ENCODE measurements at regions not wholly inside any gene's neighbourhood (a gene's known extent, or its start where the extent isn't known, plus 50 kb on each side); places are given as distances from the start of the nearest gene placed in this dataset.

DNA sequence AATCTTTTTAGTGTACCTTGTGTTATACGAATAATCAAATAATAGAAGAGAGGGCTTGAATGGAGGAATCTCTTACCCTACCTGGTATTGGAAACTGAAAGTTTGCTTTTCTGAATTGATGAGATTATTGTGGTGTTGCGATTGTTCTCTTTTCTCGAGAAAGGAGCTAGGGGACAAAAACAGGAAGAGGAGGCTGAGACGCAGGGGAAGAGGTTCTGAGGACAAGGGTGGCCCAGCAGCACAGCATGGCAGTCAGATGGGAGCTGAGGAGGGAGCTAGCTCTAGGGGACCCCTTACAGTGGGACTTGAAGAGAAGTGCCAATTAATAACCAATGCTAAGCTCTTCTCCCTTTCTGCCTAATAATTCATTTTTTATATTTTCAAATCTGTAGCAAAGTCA lies 183.3 kb upstream of the DMAC1 start:
- TF ChIP-seq, protein P1, sequence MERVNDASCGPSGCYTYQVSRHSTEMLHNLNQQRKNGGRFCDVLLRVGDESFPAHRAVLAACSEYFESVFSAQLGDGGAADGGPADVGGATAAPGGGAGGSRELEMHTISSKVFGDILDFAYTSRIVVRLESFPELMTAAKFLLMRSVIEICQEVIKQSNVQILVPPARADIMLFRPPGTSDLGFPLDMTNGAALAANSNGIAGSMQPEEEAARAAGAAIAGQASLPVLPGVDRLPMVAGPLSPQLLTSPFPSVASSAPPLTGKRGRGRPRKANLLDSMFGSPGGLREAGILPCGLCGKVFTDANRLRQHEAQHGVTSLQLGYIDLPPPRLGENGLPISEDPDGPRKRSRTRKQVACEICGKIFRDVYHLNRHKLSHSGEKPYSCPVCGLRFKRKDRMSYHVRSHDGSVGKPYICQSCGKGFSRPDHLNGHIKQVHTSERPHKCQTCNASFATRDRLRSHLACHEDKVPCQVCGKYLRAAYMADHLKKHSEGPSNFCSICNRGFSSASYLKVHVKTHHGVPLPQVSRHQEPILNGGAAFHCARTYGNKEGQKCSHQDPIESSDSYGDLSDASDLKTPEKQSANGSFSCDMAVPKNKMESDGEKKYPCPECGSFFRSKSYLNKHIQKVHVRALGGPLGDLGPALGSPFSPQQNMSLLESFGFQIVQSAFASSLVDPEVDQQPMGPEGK (CRISPR knock-in tag; IDR thresholded peaks at IDR 0.05; ENCODE audit: borderline replicate concordance): no peak
- TF ChIP-seq CSDC2 (CRISPR knock-in tag; IDR thresholded peaks at IDR 0.05) (no peak), ZNF70 (CRISPR knock-in tag; IDR thresholded peaks at IDR 0.05) (no peak)

Data from SK-N-SH treated with all-trans-retinoic acid at 6 μM for 48 hours (cell line).